Astrocyte of the cerebellum (primary cell): ENCODE measurements at regions not wholly inside any gene's neighbourhood (a gene's known extent, or its start where the extent isn't known, plus 50 kb on each side); places are given as distances from the start of the nearest gene placed in this dataset.

Experiments used
- DNase-seq: peaks from one replicate; pipeline ENCODE4 v3.0.0-alpha.2; 2011; ENCODE audit warnings: low read depth
- H3K4me3 ChIP-seq: 2 replicates; pipeline ENCODE4 v1.5.1; 2011; ENCODE audit warnings: mild to moderate bottlenecking, low read depth, low read length, moderate library complexity
- in situ Hi-C: cut with HindIII; loops from 2 replicates; pipeline ENCODE4 v1.10.0; 2017; ENCODE audit warnings: low sequenced_read_pairs
- TF ChIP-seq, protein P1 (sequence below): IDR thresholded peaks from 2 replicates; pipeline ENCODE4 v1.5.1; 2012; ENCODE audit warnings: low read length, low read depth, moderate library complexity, mild to moderate bottlenecking; ENCODE audit errors: missing control alignments

DNA sequence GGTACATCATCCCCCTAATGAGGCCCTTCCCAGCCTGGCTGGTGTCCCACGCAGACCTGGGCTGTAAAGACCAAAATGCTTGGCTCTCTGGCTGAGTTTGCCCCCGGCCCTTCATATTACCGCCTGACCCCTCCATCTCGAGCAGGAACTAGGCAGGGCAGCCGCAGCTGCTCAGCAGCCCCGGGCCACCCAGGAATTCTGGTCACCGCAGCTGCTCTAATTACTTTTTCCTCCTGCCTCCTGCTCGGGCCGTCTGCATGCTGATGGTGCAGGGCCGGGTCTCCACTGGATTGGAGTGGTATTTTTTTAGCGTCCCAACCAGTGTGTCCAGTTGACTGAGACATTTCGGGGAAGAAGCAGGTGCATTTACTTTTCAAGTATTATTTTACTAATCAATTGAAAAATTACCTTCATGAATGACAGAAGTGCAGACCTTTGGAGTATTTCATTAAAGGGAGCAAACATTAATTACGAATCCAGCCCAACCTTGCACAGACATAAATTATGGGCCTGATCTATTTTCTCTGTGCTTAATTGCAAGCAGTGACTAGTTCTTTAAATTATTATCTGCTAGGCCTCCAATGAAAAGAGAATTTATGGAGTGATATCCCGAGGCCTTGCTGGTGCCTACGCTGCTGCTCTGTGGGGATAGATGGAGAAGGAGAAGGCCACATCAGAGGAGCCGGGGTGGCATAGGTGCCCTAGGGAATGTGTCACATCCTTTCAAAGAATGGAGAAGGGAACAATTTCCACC, 176.2 kb downstream of the CYLD start:
- TF ChIP-seq, protein P1, sequence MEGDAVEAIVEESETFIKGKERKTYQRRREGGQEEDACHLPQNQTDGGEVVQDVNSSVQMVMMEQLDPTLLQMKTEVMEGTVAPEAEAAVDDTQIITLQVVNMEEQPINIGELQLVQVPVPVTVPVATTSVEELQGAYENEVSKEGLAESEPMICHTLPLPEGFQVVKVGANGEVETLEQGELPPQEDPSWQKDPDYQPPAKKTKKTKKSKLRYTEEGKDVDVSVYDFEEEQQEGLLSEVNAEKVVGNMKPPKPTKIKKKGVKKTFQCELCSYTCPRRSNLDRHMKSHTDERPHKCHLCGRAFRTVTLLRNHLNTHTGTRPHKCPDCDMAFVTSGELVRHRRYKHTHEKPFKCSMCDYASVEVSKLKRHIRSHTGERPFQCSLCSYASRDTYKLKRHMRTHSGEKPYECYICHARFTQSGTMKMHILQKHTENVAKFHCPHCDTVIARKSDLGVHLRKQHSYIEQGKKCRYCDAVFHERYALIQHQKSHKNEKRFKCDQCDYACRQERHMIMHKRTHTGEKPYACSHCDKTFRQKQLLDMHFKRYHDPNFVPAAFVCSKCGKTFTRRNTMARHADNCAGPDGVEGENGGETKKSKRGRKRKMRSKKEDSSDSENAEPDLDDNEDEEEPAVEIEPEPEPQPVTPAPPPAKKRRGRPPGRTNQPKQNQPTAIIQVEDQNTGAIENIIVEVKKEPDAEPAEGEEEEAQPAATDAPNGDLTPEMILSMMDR = no peak
- no peak for DNase-seq
- in situ Hi-C loops = no loop called here
- H3K4me3 ChIP-seq = no peak overlapping the region

DNA sequence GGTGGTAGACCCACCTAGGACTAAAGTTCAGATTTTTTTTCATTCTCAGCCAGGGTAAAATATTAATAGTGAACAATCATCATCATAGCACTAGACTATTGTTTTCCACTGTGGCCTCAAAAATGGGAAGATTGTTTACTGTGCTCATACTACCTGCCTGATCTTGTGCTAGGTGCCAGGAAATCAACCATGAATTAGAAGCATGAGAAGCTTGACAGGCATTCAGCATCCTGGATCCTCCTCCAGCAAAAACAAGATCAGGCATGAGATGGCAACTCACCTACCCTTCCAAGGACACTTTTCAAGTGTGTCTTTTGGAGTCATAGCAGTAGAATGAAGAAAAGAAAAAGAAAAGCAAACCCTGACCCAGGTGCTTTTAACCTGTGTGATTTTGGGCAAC, 174.2 kb downstream of the CYLD start:
- TF ChIP-seq, protein P1 = no peak
- H3K4me3 ChIP-seq = no peak overlapping the region
- DNase-seq = no peak
- in situ Hi-C loops = no loop called here

DNA sequence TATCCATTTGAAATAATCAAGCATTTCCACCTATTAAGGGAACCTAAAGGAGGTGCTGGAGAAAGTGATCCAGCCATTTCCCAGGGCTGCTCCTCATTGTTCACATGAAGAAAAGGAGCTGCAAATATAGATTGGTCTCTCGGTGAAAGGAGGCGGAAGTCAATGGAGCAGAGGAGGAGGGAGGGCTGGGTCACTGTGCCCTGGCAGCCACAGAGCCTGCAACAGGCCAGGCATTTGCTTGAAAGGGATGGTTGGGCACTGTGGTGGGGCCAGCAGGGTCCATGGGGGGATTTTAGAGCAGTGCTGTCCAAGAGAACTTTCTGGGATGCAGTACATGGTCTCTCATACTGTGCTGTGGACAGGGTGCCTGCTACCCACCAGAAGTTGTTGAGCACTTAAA, 173.2 kb downstream of the CYLD start:
- in situ Hi-C loops = no loop called here
- H3K4me3 ChIP-seq = no peak overlapping the region
- no peak for DNase-seq
- TF ChIP-seq, protein P1 = no peak

DNA sequence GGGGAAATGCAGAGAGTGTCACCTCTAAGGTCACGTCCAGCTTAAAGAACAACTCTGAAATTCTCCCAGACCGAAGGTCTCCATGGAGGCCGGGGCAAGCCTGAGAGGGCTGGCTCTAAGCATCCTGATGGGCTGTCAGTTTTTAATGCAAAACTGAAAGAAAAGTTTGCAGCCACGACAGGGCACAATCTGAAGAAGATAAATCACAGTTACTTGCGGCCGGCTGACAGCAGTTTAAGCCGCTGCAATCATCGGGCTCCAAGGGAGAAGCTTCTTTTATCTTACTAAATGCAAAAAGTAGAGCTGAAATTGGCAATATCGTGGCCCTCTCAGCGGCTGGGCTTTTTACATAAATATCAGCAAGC, 168.8 kb downstream of the CYLD start:
- no peak for DNase-seq
- in situ Hi-C loops = no loop called here
- TF ChIP-seq, protein P1 = no peak
- no peak overlapping the region for H3K4me3 ChIP-seq

DNA sequence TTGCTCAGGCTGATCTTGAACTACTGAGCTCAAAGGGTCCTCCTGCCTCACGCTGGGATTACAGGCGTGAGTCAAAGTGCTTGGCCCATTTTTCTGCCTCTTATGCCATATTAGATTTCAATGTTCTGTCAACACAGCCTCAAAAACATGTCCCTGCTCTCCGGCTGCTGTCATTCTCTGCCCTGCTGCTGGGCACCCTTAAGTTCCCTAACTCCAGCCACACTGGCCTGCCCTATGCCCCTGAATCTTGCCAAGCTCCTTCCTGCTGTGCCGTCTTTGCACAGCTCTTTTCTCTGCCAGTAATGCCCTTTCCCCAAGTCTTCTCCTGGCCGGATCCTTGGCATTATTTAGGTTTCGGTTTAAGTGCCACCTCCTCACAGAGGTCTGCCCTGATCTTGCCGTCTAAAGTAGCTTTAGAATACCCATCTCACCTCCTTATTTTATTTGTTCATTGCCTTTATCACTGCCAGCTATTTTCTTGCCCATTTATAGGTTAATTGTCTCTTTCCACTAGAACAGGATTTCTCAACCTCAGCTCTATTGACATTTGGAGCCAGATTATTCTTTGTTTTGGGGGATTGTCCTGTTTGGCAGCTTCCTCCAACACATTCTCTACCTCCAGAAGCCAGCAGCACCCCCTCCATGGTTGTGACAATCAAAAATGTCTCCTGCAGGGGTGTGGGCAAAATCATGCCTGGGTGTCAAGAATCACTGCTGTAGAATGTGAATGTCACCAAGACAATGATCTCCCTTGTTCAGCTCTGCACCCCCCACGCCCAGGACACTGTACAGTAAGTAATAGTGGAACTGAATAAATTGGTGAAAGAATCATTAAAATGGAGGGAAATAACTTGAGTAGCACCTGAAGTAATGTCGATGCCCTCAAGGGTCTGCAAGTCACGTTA, 168.2 kb downstream of the CYLD start:
- TF ChIP-seq, protein P1 = no peak
- no peak overlapping the region for H3K4me3 ChIP-seq
- in situ Hi-C loops = no loop called here
- DNase-seq = no peak

DNA sequence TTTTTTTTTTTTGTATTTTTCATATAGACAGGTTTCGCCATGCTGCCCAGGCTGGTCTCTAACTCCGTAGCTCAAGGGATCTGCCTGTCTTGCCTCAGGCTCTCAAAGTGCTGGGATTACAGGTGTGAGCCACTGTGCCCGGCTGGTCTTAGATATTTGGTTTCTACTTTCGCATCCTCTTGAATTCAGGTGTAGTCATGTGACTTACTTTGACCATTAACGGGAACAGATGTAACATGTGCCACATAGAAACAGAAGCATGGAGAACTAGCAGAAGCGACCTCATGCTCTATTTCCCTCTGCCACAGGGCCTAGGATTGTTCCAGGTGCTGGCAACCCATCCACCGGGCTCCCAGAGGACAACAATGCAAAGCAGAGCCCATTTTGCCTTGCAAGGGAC, 166.6 kb downstream of the CYLD start:
- DNase-seq = no peak
- no peak overlapping the region for H3K4me3 ChIP-seq
- TF ChIP-seq, protein P1 = no peak
- in situ Hi-C loops = no loop called here
